GM12864 (cell line): ENCODE measurements at regions not wholly inside any gene's neighbourhood (a gene's known extent, or its start where the extent isn't known, plus 50 kb on each side); places are given as distances from the start of the nearest gene placed in this dataset.

ENCODE experiments used
- DNase-seq: peaks from one replicate; pipeline ENCODE4 v3.0.0-alpha.2; 2011; ENCODE audit warnings: low read depth
- H3K4me3 ChIP-seq: 2 replicates; pipeline ENCODE4 v1.5.1; 2011; ENCODE audit warnings: mild to moderate bottlenecking, low read depth, low read length, control low read depth
- TF ChIP-seq, protein P1 (sequence below): IDR thresholded peaks from 2 replicates; pipeline ENCODE4 v1.5.1; 2011; ENCODE audit warnings: low read depth, mild to moderate bottlenecking, moderate library complexity, low read length, control low read depth, inconsistent platforms; ENCODE audit errors: missing control alignments

DNA sequence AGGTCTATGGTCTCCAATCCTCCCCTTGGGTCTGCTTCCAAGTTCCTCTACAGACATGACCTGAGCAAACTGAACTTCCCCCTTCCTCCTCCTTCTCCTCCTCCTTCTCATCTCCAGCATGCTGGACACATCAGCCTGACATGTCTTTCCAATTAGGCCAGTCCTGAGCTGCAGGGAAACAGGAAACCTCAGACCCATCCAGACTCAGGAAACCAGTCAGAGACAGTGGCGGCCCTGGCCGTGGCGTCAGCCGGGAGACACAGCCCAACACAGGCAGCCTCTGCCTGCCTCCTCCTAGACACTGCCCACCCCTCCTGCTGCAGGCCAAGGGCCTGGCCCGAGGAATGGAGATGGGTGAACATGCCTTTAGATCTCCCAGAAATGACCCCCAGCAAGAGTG lies 468.8 kb downstream of the BCL11B start:
- TF ChIP-seq, protein P1, sequence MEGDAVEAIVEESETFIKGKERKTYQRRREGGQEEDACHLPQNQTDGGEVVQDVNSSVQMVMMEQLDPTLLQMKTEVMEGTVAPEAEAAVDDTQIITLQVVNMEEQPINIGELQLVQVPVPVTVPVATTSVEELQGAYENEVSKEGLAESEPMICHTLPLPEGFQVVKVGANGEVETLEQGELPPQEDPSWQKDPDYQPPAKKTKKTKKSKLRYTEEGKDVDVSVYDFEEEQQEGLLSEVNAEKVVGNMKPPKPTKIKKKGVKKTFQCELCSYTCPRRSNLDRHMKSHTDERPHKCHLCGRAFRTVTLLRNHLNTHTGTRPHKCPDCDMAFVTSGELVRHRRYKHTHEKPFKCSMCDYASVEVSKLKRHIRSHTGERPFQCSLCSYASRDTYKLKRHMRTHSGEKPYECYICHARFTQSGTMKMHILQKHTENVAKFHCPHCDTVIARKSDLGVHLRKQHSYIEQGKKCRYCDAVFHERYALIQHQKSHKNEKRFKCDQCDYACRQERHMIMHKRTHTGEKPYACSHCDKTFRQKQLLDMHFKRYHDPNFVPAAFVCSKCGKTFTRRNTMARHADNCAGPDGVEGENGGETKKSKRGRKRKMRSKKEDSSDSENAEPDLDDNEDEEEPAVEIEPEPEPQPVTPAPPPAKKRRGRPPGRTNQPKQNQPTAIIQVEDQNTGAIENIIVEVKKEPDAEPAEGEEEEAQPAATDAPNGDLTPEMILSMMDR = no peak
- DNase-seq = no peak

DNA sequence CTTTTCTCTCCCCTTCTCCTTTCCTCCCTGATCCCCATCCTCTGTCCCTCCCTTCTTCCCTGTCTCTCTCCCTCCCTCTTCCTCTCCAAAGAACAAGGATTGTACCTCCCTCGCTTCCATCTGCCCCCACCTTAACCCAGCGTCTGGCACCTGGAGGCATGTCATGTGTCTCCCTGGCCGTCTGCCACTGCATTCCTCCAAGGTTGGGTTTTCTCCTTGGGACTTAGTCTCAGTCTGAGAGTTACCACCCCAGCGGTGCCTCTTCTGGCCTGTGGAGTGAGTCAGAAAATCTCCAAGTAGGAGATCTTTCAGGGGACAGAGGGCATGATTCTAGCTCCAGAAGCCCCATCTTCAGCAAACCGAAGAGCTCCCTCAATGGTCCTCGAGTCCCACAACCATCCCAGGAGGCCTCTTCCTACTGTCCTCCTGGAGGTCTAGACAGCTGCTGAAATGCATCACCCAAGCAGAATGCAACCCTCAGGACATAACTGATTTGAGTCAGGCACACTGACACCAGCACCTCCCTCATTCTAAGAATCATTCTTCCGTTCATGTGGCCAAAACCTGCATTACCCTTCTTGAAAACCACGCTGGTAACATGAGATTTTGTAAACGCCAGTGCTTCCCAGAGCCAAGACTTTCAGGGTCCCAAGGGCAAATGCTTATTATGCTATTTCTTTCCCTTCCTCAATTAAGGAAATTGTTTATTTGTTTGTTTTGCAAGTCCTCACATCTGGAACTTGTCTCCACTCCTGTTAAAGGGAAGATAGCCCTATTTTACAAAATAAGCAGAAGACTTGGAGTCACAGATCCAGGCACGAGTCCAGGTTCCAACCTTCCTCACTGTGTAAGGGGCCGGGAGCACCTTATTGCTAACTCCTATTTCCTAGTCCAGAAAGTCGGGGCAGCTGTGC lies 463.2 kb downstream of the BCL11B start:
- H3K4me3 ChIP-seq = no peak overlapping the region
- no peak for DNase-seq

More for the DNA sequence above, 468.8 kb downstream of the BCL11B start:
- no peak overlapping the region for H3K4me3 ChIP-seq

DNA sequence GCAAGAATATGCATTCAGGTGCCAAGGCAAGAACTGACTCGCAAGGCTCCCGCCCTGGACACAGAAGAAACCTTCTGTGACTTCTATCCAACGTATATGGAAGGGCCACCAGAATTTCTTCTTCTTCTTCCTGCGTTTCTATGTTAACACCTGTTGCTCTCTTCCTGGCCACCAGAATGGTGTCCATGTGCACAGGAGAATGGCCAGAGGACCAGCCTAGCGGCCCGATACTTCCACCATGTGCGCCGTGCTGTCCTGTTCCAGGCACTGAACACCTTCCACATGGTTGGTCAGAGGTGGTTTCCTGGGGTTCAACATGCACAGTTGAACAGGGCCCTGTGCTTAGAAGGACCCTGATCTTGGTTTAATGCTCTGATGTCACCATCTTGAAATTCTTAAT lies 455.8 kb downstream of the BCL11B start:
- no peak for DNase-seq
- H3K4me3 ChIP-seq = no peak overlapping the region
- TF ChIP-seq, protein P1 = no peak

More for the DNA sequence above, 463.2 kb downstream of the BCL11B start:
- TF ChIP-seq, protein P1 = no peak

DNA sequence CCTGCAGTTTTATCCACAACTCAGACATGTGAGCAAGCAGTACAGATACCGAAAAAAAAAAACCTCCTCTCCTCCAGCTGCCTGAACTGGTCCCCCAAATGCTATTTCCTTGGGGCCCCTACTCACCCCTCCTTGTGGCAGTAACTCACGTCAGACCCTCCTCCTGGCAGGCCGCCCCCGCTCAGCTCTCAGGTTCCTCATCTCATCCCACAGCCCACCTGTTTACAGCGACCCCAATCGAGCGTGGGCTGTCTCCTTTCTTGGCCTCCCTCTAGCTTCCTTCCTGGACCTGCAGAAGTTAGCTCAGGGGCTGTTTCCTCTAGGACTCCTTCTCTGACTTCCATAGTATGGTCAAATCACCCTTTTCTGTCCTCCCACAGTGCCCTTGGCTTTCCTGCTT lies 455.3 kb downstream of the BCL11B start:
- TF ChIP-seq, protein P1 = no peak
- no peak for DNase-seq
- no peak overlapping the region for H3K4me3 ChIP-seq

DNA sequence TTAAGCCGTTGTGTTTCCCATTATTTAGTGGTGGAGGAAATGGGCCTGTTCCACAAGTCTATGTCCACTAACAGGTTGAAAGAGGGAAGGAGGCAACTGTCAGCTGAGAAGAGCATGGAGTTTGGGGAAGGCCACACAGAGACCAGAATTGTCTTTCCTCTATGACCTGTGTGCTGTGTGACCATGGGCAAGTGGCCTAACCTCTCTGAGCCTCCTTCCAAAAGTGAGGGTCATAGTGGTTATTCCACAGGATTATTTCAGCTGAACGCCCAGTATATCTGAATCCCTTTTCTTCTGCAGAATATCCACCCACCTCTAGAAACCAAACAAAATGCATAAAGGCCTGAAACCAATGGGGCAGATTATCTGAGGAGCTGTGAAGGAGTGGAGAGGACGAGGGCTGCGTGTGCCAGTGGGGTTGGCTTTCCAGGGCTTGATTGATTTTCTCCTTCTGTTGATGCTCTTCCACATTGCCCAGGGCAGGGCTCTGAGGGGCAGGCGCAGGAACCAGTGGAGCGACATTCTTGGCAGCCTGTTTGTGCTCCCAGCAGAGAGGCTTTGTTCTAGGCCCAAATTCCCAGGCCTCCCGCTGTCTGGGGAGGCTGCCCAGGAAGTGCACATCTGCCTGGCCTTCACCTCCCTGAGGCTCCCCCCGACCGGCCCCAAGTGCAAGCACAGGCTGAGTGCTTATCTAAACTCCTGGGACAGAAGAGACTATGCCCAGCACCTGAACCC lies 452.7 kb downstream of the BCL11B start:
- H3K4me3 ChIP-seq = no peak overlapping the region
- no peak for DNase-seq
- TF ChIP-seq, protein P1 = no peak

DNA sequence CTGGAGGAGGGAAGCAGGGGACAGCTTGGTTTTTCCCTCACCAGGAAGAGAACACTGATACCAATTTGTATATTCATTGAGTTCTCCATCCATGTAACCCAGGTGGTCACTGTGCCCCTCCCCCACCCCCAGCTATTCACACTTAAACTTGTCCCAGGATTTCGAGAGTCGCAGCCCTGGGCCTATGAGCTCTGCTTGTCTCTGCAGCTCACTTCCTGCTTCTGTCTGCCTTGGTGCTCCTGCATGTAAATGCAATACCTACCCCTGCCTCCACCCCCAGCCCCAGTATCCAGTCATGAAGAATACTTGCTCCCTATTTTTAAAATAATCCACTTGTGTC lies 452.2 kb downstream of the BCL11B start:
- TF ChIP-seq, protein P1 = no peak
- no peak overlapping the region for H3K4me3 ChIP-seq
- DNase-seq = no peak
